HG02763 (cell line): ENCODE measurements at regions not wholly inside any gene's neighbourhood (a gene's known extent, or its start where the extent isn't known, plus 50 kb on each side); places are given as distances from the start of the nearest gene placed in this dataset.

Experiments used
- ATAC-seq: cut with Tn5 transposase; IDR thresholded peaks from one replicate; pipeline ENCODE4 v1.9.1; 2021; ENCODE audit warnings: mild to moderate bottlenecking, moderate library complexity; ENCODE audit not compliant: unreplicated experiment

DNA sequence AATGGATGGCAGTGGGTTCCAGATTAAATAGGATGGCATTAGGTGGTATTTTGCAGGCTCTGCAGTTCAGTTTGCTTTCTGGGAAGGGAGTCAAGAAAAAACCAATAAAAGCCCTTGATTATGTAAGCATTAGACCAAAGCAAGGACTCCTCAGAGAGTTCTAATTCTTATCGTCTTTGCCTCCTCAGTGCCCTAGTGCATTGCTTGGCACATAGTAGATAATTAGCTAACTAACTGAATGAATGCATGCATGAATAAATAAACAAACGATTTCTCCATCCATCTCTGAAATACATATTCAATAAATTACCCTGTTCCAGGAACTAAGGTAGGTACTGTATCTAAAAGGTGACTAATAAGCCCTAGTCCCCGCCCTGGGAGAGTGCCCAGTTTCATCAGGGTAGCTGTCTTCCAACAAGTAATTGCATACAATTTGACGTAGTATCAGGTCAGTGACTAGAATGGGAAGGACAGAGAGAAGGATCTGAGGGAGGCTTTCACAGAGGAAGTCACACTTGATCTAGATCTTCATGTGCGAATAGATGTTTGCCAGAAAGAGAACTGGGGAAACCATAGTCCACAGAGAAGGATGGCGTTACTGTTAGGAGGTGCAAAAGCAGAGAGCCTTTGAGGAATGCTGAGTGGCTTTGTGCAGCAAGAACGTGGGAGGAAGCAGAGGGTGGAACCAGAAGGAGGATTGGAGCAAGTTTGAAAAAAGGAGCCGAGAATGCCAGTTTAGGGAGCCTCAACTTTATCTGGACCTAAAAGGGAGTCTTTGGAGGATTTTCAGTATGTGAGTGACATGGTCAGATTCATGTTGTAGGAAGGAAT, 111.4 kb downstream of the TBX19 start:
- ATAC-seq, result no peak

DNA sequence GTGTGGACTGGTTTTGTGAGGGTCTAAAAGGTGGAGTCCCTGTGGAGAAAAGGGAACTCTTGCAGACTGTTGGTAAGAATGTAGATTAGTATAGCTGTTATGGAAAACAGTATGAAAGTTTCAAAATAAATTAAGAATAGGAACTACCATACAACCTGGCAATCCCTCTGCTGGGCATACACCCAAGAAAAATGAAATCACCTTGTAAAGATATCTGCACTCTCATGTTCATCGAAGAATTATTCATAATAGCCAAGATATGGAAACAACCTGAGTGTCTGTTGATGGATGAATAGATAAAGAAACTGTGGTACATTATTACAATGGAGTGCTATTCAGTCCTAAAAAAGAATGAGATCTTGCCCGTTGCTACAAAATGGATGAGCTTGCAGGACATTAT, 109.6 kb downstream of the TBX19 start:
- no peak for ATAC-seq

DNA sequence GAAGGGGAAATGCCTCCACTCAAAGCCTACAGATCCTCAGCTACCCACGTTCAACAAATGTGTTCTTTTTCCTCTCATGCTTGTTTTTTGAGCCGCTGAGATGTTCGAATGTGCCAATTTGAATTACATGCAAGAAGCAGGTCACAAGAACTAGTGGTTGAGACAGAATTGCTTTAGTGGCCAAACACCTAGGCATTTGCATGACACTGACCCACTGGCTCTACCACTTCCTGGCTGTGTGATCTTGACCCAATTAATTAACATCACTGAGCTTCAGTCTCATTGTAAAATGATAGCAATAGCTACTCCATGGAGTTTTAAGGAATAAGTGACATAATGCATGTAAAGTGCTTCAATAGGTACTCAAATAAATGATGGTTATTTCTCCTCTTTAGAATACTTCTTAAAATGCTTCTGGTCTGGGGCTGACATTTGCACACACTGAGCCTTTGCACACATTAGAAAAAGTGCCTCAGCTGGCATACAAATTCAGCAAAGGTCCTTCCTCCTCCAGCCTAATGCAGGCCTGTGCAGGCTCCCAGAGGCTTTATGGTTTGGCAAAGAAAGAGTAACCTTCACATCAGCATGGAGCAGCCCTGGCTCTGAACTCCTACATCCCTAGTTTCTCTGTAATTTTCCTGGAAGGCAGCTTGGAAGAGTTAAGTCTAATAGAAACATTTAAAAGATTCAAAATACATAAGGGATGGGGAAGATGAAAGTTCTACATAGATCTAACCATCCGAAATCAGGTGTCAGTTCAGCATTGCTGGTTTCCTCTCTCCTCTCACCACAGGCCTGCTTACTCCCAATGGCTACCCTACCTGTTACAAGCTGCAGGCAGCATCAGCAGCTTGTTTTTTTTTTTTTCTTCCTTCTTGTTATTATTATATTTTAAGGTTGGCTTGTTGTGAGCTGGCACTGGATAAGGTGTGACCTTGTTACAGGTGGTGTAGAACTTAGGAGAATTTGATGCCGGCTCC, 107.4 kb downstream of the TBX19 start:
- no peak for ATAC-seq

DNA sequence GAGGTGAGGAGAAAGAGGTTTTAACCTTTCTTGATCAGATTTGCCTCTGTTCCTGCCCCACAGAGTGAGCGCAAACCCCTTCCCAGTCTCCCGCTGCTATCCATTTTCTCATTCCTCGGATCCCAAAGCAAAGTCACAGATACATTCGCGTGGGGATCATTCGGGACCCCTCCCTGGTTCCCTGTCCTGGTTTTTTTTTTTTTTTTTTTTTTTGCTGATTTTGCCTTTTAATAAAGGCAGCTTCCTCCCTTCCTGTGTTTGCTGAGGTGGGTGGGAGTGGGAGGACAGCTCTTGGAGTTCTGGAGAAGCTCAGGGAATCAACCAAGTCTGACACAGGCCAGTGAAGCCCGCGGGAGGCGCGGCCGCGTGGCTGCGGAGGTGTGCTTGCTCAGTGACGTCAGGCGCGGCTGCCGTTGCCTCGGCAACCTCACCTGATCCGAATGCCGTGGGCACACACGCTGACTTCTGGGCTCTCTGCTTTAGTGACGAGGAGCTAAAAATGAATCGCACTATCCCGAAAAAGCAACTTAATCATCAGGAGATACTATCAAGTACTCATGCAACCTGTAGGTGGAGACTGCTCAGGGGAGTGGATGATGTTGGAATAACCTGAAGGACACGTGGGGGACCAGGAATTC, 106.4 kb downstream of the TBX19 start:
- no peak for ATAC-seq

DNA sequence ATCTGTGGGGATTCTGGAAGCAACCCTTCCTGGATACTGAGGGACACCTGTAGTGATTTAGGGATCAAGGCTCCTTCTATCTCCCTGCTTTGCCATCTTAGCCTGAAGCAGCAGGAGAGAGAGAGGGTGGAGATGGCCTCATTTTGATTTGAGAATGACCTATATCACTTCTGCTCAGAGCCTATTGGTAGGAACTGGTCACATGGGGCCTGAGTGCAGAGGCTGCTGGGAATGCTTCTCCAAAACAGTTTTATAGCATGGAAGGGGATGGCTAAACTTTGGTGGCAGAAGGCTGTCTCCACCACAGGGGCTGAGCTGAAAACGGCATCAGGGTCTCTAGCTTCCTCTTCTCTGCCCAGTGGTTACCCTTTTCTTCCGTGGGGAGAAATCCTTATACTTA, 105.8 kb downstream of the TBX19 start:
- ATAC-seq, result no peak

DNA sequence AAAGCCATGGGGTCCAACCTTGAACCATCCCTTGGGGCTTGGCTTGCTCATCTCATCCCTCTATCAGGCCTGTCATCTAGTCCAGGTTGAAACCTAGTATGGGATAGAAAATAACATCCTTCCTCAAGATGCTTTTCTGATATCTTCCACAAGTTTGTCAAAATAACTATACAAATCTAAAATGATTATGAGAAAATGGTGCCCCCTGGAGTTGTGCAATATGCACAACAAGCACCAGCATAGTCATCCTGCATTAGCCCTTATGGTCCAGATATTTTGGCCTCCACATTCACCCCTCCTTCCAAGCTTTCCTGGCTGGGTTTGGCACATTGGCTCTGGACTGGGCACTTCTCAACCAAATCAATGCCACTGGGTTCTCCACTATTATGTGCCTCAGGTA, 101.2 kb downstream of the TBX19 start:
- no peak for ATAC-seq

DNA sequence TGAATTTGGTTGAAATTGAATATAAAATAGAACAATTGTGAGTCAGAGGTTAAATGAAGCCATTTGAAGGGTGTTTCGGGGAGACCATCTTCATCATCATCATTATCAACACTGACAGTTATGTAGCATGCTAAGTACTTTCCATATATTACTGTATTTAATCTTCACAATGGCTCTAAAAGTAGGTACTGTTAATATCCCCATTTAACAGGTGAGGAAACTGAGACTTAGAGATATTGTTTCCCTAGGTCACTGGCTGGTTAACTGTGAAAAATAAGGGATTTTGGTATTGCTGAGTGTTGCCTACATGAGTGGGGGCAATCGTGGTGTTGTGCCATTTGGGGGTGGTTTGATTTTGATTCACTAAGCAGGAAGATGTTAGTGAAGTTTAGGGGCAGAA, 100.3 kb downstream of the TBX19 start:
- no peak for ATAC-seq

DNA sequence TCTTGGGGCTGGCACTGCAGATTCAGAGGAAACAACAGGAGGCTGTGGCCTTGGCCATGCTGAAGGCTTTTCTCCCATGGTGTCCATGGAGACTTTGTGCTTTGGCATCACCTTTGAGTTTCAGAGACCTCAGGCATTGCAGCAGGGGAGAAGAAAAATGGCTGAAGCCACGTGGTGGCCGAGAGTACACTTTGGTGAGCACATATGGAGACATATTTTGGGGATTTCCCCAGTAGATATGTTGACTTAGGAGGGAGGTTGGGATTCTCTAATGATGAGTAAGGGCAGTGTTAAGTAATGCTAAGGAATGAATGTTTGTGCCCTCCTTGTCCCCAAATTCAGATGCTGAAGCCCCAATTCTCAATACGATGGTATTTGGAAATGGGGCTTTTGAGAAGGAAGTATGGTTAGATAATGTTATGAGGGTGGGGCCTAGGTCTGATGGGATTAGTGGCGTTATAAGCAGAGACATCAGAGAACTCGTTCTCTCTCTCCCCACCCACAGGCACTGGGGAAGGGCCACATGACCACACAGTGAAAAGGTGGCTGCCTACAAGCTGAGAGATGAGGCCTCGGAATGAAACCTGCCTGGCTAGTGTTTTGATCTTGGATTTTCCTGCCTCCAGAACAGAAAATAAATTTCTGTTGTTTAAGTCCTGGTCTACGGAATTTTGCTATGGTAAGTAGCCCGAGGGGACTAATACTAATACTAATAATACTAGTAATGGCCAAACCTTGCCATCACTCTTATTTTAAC, 98.6 kb downstream of the TBX19 start:
- no peak for ATAC-seq

DNA sequence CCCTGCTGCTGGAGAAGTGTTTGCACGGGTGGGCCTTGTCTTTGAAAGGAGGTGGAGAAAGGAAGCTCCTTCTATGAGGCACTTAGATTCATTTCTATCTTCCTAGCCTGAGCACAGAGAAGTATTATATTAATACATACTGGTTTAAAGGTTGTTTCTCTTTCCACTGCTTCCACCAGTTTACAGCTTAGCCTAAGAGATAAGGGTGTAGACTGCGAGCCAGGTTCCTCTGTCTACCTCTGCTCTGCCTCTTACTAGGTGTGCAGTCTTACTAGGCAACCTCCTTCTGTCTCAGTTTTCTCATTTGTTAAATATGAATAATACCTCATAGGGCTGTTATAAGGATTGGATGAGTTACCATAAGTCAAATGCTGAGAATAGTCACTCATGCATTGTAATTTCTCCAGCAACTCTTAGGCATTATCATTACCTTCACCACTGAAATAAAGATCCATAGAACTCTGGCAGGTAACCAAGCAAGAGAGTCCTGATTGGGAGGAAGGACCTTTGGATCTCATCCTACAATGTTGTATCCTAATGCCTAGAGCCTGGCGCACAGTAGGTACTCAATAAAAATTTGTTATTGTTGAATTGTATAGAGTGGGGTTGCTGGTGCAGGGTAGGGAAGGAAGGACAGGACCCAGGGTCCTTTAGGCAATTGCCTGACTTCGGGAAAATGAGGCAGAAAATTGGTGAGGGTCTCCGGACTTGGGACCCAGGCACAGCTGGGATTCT, 95.1 kb downstream of the TBX19 start:
- no peak for ATAC-seq

DNA sequence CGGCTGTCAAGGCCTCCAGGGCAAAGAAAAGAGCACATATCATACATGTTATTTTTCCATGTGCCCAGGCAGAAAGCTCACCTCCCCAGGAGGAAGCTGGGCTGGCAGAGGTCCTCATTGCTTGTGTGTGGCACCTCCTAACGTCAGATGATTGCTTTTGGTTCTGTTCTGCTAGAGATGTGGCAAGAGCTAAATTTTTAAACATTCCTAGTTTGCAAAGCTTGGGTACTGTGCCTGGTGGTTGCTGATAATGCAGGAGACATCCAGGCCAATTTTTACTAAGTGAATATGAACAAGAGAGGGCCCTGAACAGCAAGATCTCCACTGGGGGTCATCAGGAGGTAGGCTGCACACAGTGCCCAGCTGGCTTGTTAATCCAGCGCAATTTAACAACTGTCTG, 93.9 kb downstream of the TBX19 start:
- ATAC-seq, result no peak

DNA sequence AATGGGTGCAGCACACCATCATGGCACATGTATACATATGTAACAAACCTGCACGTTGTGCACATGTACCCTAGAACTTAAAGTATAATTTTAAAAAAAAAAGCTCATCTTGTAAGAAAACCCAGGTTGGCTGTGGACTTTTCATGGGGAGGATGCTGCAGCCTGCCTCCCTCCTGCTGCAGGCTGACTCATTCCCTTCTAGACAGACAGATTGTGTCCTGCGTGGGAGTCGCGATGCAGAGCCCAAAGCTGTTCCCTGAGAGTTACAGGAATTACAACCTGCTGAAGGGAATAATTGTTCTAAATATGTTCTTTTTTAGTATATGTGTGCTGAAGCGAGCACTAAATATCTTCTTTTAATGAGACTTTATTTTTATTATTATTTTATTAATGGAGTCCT, 93.2 kb downstream of the TBX19 start:
- no peak for ATAC-seq

DNA sequence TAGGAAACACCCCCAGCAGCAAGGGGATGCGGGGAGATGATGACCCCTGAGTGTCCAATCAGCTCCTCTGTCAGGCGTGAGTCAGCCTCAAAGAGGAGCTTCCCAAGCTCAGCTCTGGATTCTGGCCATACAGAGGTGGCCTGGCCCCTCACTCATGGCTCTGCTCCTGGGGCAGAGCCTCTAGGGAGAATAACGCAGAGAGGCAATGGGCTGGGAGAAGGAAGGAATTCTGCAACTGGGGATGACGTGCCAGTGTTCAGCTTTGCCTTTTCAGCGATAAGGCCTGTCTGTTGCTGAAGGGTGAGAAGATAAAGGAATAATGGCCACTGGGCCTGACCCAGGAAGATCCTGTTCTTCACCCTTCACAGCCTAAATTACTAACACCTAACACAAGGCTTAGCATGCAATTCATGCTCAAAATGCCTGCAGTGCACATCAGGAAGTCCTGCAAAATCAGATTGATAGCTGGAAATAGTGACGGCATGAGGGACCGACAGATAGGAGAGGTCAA, 92.2 kb downstream of the TBX19 start:
- no peak for ATAC-seq

DNA sequence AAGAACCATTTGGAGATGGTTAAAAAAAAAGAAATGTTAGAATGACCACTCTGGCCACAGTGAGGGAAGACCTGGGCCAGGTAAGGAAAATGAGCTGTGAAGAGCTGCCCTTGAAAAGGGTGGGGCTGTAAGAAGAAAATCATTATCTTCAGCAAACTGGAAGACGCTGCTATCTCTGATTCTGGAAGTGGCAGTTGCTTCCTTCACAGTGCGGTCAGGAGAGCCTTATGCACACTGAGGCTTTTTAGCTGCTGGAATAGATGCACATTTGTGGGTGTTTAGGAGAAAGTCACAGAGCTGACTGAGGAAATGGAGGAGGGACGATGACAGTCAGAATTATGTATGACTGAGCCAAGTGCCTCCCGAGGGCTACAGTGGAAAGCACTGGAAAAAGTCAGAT, 91.6 kb downstream of the TBX19 start:
- ATAC-seq, result no peak

DNA sequence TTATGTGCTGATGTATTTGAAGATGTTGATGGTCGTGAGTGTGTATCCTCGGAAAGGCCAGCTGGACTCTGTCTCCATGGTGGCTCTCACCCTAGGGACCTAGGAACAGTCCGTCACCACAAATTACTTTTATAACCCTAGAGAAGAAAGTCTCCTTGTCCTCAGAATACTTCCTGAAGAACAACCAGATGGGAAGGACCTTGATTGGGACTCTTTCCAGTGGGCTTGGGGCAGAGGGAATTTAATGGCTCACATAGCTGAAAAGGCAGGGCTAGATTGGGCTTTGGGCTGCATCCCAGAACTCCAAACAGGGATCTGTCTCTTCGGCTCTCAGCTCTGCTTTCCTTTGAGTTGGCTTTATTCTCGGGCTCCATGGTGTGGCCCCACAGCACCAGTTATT, 90.8 kb downstream of the TBX19 start:
- no peak for ATAC-seq

DNA sequence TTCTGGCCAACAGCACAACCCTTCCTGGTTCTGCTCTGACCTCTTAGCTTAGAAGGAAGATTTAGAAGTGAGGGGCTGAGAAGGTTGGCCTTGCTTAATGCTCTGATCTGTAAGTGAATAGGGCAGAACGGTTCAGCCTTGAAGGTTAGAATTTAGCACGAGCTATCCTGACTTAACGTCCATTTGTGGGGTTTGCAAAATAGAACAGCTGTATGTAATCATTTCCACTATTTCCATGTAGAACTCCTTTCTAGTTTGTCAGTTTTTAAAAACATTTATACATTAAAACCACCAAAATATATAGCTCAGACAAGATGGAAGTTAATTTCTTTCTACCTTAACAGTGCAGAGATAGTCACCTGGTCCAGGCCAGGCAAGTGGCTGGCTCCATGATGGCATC, 89.9 kb downstream of the TBX19 start:
- no peak for ATAC-seq

DNA sequence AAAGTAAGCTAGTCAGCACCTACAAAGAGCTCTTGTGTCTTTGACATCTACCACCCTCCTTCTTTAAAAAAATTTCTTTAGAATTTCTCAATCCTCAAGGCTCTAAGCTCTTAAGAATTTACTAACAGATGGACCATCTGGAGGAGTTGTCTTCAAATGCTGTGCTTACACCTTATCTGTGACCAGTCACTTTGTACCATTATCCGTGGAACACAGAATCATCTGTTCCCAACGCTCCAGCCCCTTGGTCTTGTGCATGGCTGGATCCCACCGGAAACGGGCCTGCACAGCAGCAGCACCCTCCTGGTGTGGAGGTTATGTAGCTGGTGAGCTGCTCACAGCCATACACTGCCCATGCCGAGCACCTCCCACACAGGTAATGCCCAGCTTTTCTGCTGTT, 89.0 kb downstream of the TBX19 start:
- ATAC-seq, result no peak

DNA sequence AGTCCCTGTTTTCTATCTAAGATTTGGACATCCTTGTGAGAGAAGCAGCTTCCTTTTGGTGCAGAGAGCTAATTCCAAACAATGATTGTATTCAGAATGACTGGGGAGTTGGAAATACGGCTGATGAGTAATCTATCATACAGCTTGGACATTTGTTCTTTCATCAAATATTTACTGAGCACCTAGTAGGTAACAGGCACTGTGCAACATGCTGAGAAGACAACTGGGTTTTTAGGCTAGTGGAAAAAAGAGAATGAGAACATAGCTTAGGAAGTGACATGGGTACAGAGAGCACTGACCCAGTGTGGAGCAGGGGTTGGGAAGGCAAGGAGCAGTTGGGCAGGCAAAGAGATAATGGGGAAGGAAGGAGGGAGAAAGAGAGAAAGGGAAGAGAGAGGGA, 87.5 kb downstream of the TBX19 start:
- ATAC-seq, result no peak

DNA sequence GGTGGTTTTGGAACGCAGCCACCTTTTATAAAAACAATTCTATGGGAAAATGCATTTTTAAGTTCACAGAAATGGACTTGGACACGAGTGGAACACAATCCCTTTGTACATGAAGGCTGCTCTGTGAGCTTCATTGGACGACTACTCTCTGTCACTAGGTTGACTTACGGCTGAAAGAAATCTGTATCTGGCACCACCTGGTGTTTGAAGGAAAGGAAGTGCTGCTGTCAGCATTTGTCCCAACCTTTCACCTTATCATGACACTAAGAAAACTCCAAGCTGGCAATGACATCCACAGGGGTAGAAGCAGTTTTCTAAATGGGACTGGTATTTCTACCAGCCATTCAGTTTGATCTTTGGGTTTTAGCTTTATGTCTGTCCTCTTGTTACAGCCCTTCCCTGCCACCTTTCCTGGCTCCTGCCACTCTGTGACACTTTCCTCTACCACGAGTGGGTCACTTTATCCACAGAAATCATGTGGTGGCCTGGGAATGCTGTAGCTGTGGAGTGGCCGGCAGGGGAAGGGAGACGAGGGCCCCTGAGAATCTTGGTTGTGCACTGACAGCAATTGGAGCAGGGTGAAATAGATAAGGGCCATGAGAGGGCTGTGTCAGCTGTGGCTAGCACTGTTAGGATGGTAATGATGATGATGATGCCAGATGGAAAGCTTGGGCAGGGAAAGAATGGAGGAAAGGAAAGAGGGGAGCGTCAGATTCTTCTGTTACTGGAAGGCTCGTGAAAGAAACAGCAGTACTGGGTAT, 85.2 kb downstream of the TBX19 start:
- no peak for ATAC-seq
